Loucy (cell line): ENCODE measurements at regions not wholly inside any gene's neighbourhood (a gene's known extent, or its start where the extent isn't known, plus 50 kb on each side); places are given as distances from the start of the nearest gene placed in this dataset.

Experiments
- H2AFZ ChIP-seq: fragments of 200-600 bp; sonication (generic); 2 replicates; pipeline ENCODE4 v1.6.0; 2016; ENCODE audit warnings: antibody characterized with exemption, mild to moderate bottlenecking, low read length, moderate library complexity
- H3F3A ChIP-seq: fragments of 200-600 bp; 2 replicates; pipeline ENCODE4 v1.6.0; 2016; ENCODE audit warnings: antibody characterized with exemption, low read depth, mild to moderate bottlenecking
- H3K27me3 ChIP-seq: fragments of 200-600 bp; sonication (generic); 2 replicates; pipeline ENCODE4 v1.6.1; 2014; ENCODE audit warnings: low read length, mild to moderate bottlenecking; ENCODE audit not compliant: insufficient read depth, poor library complexity, severe bottlenecking
- H3K36me3 ChIP-seq: fragments of 200-600 bp; sonication (generic); 2 replicates; pipeline ENCODE4 v1.6.1; 2016; ENCODE audit warnings: low read length; ENCODE audit not compliant: insufficient read depth
- H3K4me1 ChIP-seq: fragments of 200-600 bp; sonication (generic); 2 replicates; pipeline ENCODE4 v1.5.1; 2014; ENCODE audit warnings: low read length, mild to moderate bottlenecking; ENCODE audit not compliant: insufficient read depth, poor library complexity, severe bottlenecking
- H3K4me2 ChIP-seq: fragments of 200-600 bp; sonication (generic); 2 replicates; pipeline ENCODE4 v1.6.0; 2014; ENCODE audit warnings: antibody characterized with exemption, low read length, low read depth, mild to moderate bottlenecking; ENCODE audit not compliant: poor library complexity, severe bottlenecking
- H3K4me3 ChIP-seq: fragments of 200-600 bp; sonication (generic); 2 replicates; pipeline ENCODE4 v1.5.1; 2014; ENCODE audit warnings: low read length, mild to moderate bottlenecking, mixed read lengths; ENCODE audit not compliant: poor library complexity, severe bottlenecking
- H3K79me2 ChIP-seq: fragments of 200-600 bp; sonication (generic); 2 replicates; pipeline ENCODE4 v1.6.1; 2014; ENCODE audit warnings: low read length; ENCODE audit not compliant: insufficient read depth
- H3K9ac ChIP-seq: fragments of 200-600 bp; sonication (generic); 2 replicates; pipeline ENCODE4 v1.6.0; 2014; ENCODE audit warnings: mild to moderate bottlenecking, low read depth, low read length, moderate library complexity; ENCODE audit not compliant: poor library complexity, severe bottlenecking
- H3K9me2 ChIP-seq: fragments of 200-600 bp; sonication (generic); replicated peaks from 2 replicates; pipeline ENCODE4 v1.6.1; 2016; ENCODE audit warnings: low read depth, low read length, mixed read lengths
- H3K9me3 ChIP-seq: fragments of 200-600 bp; sonication (generic); 2 replicates; pipeline ENCODE4 v1.6.1; 2014; ENCODE audit warnings: mild to moderate bottlenecking, antibody characterized with exemption, low read length, low read depth; ENCODE audit not compliant: insufficient read depth
- H4K20me1 ChIP-seq: fragments of 200-600 bp; sonication (generic); 2 replicates; pipeline ENCODE4 v1.6.0; 2014; ENCODE audit warnings: antibody characterized with exemption, low read length, mild to moderate bottlenecking; ENCODE audit not compliant: insufficient read depth, poor library complexity, severe bottlenecking
- EZH2phosphoT487 ChIP-seq: fragments of 200-600 bp; IDR thresholded peaks from 2 replicates; pipeline ENCODE4 v1.6.1; 2018; ENCODE audit warnings: antibody characterized with exemption, mild to moderate bottlenecking, moderate library complexity, borderline replicate concordance
- TF ChIP-seq, protein P1 (sequence below): fragments of 200-600 bp; sonication (generic); conservative IDR thresholded peaks from 2 replicates; pipeline ENCODE4 v1.5.1; 2014; ENCODE audit warnings: mild to moderate bottlenecking, antibody characterized with exemption, low read length

DNA sequence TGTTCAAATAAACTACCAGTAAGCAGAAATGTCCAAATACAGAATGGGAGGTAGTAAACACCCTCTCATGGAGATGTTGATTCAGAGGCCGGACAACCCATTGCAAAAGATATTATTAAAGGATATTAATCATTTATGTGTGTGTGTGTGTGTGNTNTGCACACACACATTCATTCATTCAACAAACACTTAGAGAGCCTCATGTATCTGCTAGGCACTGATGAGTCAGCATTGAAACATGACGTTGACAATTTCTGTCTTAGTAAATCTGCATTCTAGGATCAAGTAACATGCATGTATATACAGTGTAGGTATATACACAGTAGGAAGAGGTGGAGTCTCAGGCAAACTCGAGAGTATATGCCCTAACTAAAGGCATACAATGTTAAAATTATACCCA lies 187.0 kb downstream of the ZNF365 start:
- Histone ChIP-seq H3K4me1 (no peaks in the 10 kb centered on the region), H3K9ac (no peak overlapping the region), H3K79me2 (no peaks in the 10 kb centered on the region), H3K9me3 (no peaks in the 10 kb centered on the region), H3K4me3 (no peak overlapping the region), H3F3A (no peaks in the 10 kb centered on the region), H2AFZ (no peak overlapping the region), H3K36me3 (no peaks in the 10 kb centered on the region), H3K4me2 (no peak overlapping the region), H4K20me1 (no peaks in the 10 kb centered on the region), H3K27me3 (no peaks in the 10 kb centered on the region), H3K9me2 (no peaks in the 10 kb centered on the region)
- TF ChIP-seq EZH2phosphoT487, result no peak
- TF ChIP-seq, protein P1, sequence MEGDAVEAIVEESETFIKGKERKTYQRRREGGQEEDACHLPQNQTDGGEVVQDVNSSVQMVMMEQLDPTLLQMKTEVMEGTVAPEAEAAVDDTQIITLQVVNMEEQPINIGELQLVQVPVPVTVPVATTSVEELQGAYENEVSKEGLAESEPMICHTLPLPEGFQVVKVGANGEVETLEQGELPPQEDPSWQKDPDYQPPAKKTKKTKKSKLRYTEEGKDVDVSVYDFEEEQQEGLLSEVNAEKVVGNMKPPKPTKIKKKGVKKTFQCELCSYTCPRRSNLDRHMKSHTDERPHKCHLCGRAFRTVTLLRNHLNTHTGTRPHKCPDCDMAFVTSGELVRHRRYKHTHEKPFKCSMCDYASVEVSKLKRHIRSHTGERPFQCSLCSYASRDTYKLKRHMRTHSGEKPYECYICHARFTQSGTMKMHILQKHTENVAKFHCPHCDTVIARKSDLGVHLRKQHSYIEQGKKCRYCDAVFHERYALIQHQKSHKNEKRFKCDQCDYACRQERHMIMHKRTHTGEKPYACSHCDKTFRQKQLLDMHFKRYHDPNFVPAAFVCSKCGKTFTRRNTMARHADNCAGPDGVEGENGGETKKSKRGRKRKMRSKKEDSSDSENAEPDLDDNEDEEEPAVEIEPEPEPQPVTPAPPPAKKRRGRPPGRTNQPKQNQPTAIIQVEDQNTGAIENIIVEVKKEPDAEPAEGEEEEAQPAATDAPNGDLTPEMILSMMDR, result no peak

- Histone ChIP-seq H2AFZ (no peak overlapping the region), H3K9me3 (no peaks in the 10 kb centered on the region), H3K4me1 (no peaks in the 10 kb centered on the region), H3K4me2 (no peak overlapping the region), H3K27me3 (no peaks in the 10 kb centered on the region), H3K4me3 (no peak overlapping the region), H3K9ac (no peak overlapping the region), H4K20me1 (no peaks in the 10 kb centered on the region), H3K79me2 (no peaks in the 10 kb centered on the region), H3K36me3 (no peaks in the 10 kb centered on the region), H3F3A (no peaks in the 10 kb centered on the region), H3K9me2 (no peaks in the 10 kb centered on the region)
- TF ChIP-seq, protein P1, result no peak
- no peak for TF ChIP-seq EZH2phosphoT487
These were observed 187.9 kb downstream of the ZNF365 start for GRCh38 chr10:62562101-62562500.

- no peaks in the 10 kb centered on the region for H3K79me2 ChIP-seq
- no peak overlapping the region for H3K4me3 ChIP-seq
- TF ChIP-seq, protein P1, result no peak
- no peak for TF ChIP-seq EZH2phosphoT487
- H4K20me1 ChIP-seq, result no peaks in the 10 kb centered on the region
- H3K9ac ChIP-seq, result no peak overlapping the region
- no peak overlapping the region for H3K4me2 ChIP-seq
- no peaks in the 10 kb centered on the region for H3K36me3 ChIP-seq
- H2AFZ ChIP-seq, result no peak overlapping the region
- no peaks in the 10 kb centered on the region for H3K27me3 ChIP-seq
- no peaks in the 10 kb centered on the region for H3F3A ChIP-seq
- no peaks in the 10 kb centered on the region for H3K9me2 ChIP-seq
- no peaks in the 10 kb centered on the region for H3K9me3 ChIP-seq
- no peaks in the 10 kb centered on the region for H3K4me1 ChIP-seq
These were observed 188.6 kb downstream of the ZNF365 start for GRCh38 chr10:62562795-62563194.
